HG02884 (cell line): ENCODE measurements at regions not wholly inside any gene's neighbourhood (a gene's known extent, or its start where the extent isn't known, plus 50 kb on each side); places are given as distances from the start of the nearest gene placed in this dataset.

Experiments used
- ATAC-seq: cut with Tn5 transposase; IDR thresholded peaks from one replicate; pipeline ENCODE4 v1.9.1; 2021; ENCODE audit warnings: mild to moderate bottlenecking, moderate library complexity; ENCODE audit not compliant: unreplicated experiment

DNA sequence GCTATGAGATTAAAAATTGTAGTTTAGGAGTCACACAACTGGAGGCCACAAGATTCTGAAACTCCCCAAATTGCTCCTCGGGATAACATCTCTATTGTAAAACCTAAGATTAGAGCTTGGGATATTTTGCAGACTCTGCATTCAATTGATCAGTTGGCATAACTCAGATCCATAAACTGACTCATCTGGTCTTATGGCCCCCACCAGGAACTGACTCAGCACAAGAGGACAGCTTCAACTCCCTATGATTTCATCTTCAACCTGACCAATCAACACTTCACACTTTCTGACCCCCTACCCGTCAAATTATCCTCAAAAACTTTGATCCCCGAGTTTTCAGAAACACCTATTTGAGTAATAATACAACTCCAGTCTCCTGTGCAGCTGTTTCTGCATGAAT is 257.3 kb downstream of the HAO1 start:
- no peak for ATAC-seq

- ATAC-seq: no peak
Measured at GRCh38 chr20:7687065-7687464, 253.2 kb downstream of the HAO1 start.

- ATAC-seq: no peak
Measured at GRCh38 chr20:7689151-7689550, 251.1 kb downstream of the HAO1 start.

GRCh38 chr20:7691647-7692269 is 248.5 kb downstream of the HAO1 start:
- ATAC-seq: no peak

DNA sequence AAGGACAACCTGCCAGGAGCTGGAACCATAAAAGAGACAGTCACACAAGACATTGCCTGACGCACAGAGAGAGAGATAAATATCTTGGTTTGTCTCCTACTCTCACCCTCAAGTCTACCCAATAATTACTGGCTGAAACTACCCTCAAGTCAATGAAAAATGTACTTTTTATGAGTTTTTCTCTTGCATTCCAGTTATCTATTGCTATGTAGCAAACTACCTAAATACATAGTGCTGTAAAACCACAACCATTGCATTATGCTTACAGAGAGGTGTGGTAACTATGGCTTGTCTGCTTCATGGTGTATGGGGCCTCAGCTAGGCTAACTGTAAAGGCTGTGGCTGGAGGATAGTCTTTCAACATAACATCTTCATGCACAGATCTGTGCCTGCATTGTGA is 247.8 kb downstream of the HAO1 start:
- no peak for ATAC-seq

DNA sequence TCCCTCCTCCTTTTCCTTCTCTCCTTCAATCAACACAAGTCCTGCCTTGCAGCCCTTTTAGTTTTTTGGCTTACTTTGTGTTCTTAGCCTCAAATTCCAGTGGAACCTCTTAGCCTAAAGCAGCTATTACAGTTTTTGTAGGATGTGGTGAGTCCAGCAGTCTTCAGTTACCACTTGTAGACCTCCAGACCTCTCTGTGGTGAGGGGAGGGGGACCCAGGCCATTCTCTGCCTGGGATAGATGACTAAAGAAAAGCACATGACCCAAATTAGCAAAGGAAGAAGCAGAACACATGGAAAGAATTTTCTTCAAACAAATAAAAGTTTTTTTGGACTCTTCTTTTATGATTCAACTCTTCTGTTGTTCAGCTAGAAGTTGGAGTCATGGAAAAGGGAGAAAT is 246.5 kb downstream of the HAO1 start:
- ATAC-seq: no peak

- no peak for ATAC-seq
Measured at GRCh38 chr20:7695051-7695495, 245.2 kb downstream of the HAO1 start.

DNA sequence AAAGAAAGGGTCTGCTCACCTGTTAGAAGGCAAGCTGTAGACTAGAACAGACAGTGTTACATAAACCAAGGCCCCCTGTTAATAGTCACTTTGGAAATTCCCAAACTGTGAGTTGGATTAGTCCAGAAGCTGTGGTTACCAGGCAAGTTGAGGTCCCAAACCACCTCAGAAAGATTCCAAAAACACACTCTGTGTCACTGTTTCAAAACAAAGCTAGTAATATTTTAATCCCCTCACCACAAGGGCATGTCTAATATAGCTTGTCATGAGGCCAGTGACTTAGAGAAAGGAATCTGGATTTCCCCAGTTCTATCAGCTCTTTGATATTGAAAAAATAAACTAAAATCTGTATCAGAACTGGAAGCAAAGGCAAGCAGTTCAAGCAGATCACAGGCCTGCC is 244.6 kb downstream of the HAO1 start:
- no peak for ATAC-seq

DNA sequence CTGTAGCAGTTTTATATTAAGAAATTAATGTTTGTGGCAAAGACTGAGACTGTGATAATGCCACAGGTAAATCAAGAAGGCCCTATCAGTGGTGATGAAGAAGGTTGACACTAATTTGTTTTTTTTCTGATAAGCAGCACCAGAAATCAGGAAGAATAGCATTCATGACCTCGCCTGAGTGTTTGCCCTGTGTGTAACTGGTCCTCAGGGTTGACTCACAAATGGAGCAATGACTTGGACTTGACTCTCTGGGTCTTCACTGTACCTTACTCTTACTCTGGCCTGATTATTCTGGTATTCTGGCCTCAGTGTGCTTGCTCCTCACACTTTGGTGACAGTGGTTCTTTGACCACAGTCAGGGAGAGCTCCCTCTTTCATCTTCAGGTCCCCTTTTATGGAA is 243.9 kb downstream of the HAO1 start:
- no peak for ATAC-seq

DNA sequence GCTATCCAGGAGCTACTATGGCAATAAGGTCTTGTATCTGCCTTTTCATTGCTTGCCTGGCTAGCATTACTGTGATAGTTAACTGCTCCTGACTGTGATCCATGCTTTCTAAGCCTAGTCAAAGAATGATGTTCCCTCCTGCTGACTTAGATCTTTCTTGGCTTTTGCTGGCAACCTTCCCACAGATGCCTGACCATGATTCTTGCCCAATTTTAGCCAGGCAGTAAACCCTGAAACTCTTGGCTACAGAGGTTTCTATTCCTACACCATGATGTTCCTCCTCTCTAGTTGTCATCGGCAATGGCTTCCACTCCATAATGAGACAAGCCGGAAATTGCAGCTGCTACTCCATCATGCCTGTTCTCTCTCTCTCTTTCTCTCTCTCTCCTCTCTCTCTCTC is 238.1 kb downstream of the HAO1 start:
- ATAC-seq: no peak

- ATAC-seq: no peak
Measured at GRCh38 chr20:7703551-7703961, 236.7 kb downstream of the HAO1 start.

- ATAC-seq: no peak
Measured at GRCh38 chr20:7703996-7704395, 236.3 kb downstream of the HAO1 start.

- no peak for ATAC-seq
Measured at GRCh38 chr20:7708112-7708511, 232.1 kb downstream of the HAO1 start.

- no peak for ATAC-seq
Measured at GRCh38 chr20:7708782-7709181, 231.5 kb downstream of the HAO1 start.

GRCh38 chr20:7710440-7710839 is 229.8 kb downstream of the HAO1 start:
- no peak for ATAC-seq

DNA sequence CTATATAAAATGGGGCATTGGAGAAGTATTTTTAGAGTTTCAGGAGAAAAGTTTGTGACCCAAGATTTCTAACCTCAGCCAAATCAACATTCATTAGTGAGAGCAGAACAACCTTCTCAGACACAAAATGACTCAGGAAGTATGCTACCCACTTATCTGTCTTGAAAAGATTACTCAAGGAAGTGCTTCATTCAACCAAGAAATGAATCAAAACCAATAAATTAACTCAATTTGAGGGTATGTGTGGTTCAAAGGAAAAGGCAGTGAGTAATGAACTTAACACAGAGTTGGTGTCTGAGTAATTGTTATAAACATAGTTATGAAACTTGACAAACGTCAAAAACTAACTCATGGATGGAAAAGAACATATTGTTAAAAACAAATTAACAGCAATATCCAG is 227.6 kb downstream of the HAO1 start:
- no peak for ATAC-seq

GRCh38 chr20:7714549-7714948 is 225.7 kb downstream of the HAO1 start:
- ATAC-seq: no peak

GRCh38 chr20:7716286-7716972 is 223.8 kb downstream of the HAO1 start:
- ATAC-seq: no peak

DNA sequence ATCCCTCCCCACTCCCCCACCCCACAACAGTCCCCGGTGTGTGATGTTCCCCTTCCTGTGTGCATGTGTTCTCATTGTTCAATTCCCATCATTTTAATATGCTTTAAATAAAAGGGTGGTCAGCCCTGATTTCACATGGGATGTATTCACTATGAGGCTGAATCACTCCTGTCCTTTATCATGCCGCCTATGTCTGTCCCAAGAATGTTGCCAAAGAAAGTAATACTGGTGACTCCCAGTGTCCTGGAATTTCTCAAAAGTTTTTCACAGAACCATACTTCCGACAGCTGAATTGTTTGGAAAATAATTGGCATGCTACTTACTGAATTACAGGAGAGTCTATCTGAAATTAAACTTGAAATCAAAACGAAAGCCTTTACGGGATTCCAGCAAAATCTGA is 217.7 kb downstream of the HAO1 start:
- no peak for ATAC-seq

DNA sequence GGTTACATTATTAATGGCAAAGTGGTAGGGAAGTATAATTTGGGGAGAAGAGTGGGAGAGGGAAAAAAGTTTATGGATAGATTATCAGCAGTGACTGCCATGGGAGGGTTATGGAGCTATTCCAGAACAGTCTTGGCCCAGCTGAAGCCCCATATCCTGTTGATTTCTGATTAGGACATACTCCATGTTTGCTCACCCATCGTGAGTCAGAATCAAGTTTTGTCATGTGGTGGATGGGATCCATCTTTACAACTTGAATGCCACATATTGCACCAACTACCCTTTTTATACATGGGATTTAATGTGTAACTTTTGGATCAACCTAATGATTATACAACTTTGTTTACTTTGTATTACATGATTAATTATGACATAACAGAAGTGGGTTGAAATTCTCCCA is 217.0 kb downstream of the HAO1 start:
- no peak for ATAC-seq

DNA sequence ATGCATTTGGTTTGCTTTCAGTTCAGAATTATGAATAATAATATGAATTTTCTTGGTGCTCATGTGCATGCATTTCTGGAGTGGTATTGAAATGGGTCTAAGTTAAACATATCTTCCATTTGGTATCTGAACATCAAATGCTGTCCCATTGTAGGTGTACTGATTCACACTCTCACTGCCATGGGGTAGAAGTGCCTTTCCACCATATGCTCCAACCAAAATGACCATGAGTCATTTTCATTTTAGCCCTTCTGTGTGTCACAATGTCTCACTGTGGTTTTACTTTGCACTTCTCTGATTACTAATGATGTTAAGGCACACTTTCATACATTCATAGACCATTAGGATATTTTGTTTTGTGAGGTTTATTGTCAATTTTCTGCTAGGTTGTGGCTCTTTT is 211.9 kb downstream of the HAO1 start:
- no peak for ATAC-seq

- no peak for ATAC-seq
Measured at GRCh38 chr20:7734216-7734615, 206.0 kb downstream of the HAO1 start.

DNA sequence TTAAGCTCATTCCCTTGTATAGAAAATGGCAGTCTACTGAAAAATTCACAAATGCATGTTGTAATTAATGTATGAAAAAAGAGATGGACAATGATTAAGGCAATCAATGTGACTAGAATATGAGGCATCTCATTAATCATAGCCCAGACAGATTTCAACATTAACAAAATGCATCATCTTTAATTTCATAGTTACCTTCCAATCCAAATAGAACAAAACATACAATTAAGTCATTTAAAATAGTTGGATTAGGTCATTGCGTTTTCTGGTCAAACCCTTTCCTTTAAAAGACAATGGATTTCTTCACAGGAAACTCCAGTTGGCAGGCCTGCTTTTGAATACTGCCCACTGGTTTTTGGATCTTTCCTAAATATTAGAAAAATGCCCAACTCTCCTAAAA is 203.9 kb downstream of the HAO1 start:
- ATAC-seq: no peak
